ENCODE measurements at regions not wholly inside any gene's neighbourhood (a gene's known extent, or its start where the extent isn't known, plus 50 kb on each side); places are given as distances from the start of the nearest gene placed in this dataset.

DNA sequence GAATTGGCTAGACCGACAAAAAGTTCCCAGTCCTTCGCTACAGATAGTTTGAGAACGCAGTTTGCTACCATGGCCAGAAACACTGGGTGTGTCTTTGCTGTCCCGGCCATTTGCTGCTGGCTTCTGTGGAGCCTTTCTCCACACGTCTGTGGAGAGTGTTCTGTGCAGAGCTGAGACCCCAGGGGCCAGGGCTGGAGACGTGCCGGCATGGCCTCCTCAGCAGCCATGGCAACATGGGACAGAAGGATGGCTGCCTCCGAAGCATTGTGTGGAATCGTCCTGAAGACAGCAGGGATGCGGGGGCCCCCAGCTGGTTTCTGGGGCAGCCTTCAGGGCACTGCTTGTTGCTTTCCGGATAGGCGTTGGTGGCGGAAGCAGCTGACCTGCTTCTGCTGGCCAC lies 142.8 kb downstream of the GADD45G start:
- Histone ChIP-seq H3K9me3 (ENCODE audit: low read length) (no peaks in the 10 kb centered on the region), H3K36me3 (ENCODE audit: insufficient read depth, low read length) (no peaks in the 10 kb centered on the region), H3K9ac (ENCODE audit: low read length) (no peak overlapping the region), H3K79me2 (ENCODE audit: insufficient read depth, low read length) (no peaks in the 10 kb centered on the region), H3K4me3 (ENCODE audit: low read depth, low read length, poor library complexity, severe bottlenecking) (no peak overlapping the region), H3K9me2 (ENCODE audit: low read depth, low read length) (no peaks in the 10 kb centered on the region), H3K4me2 (ENCODE audit: low read length) (no peak overlapping the region), H3K27me3 (ENCODE audit: insufficient read depth, low read length) (no peaks in the 10 kb centered on the region), H2AFZ (ENCODE audit: low read length) (no peak overlapping the region), H3K27ac (ENCODE audit: low read depth, low read length, poor library complexity, severe bottlenecking) (no peak overlapping the region), H3K4me1 (ENCODE audit: insufficient read depth, low read length, severe bottlenecking) (no peaks in the 10 kb centered on the region), H3F3A (ENCODE audit: insufficient read depth, low read length) (no peaks in the 10 kb centered on the region), H4K20me1 (ENCODE audit: insufficient read depth, low read length) (no peaks in the 10 kb centered on the region)
- no peak for TF ChIP-seq EZH2 (IDR thresholded peaks at IDR 0.05; ENCODE audit: borderline replicate concordance, low read length)

DNA sequence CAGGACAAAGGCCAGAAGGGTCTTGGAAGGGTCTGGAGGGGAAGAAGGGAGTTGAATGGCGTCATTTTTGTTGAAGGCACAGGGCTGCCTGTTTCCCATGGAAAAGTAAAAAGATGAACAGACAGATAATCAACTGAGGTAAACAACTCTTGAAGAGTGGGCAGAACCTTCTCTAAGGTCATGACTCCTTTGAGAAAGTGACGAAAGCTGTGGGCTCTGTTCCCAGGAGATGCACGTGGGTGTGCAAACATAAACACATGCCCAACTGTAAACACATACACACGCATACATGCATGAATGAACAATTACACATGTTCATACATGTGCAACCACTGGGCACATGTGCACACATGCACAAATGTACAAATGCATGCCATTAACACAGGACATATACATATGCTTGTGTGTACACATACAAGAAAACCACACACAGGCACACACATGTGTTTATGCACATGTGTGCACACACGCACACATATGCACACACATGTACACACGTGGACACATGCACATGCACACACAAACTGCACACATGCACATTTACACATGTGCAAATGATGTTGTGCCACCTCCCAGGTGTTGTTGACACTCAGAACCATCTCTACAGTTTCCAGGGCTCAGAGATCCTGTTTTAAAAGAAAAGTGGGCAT lies 143.3 kb downstream of the GADD45G start:
- H3K79me2 ChIP-seq (ENCODE audit: insufficient read depth, low read length) = no peaks in the 10 kb centered on the region
- no peaks in the 10 kb centered on the region for H3K9me3 ChIP-seq (ENCODE audit: low read length)
- H3K9ac ChIP-seq (ENCODE audit: low read length) = no peak overlapping the region
- no peaks in the 10 kb centered on the region for H3K4me1 ChIP-seq (ENCODE audit: insufficient read depth, low read length, severe bottlenecking)
- no peak overlapping the region for H2AFZ ChIP-seq (ENCODE audit: low read length)
- TF ChIP-seq EZH2 (IDR thresholded peaks at IDR 0.05; ENCODE audit: borderline replicate concordance, low read length) = no peak
- TF ChIP-seq, protein P1, sequence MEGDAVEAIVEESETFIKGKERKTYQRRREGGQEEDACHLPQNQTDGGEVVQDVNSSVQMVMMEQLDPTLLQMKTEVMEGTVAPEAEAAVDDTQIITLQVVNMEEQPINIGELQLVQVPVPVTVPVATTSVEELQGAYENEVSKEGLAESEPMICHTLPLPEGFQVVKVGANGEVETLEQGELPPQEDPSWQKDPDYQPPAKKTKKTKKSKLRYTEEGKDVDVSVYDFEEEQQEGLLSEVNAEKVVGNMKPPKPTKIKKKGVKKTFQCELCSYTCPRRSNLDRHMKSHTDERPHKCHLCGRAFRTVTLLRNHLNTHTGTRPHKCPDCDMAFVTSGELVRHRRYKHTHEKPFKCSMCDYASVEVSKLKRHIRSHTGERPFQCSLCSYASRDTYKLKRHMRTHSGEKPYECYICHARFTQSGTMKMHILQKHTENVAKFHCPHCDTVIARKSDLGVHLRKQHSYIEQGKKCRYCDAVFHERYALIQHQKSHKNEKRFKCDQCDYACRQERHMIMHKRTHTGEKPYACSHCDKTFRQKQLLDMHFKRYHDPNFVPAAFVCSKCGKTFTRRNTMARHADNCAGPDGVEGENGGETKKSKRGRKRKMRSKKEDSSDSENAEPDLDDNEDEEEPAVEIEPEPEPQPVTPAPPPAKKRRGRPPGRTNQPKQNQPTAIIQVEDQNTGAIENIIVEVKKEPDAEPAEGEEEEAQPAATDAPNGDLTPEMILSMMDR (IDR thresholded peaks at IDR 0.05; ENCODE audit: low read length) = no peak
- no peaks in the 10 kb centered on the region for H4K20me1 ChIP-seq (ENCODE audit: insufficient read depth, low read length)
- no peak overlapping the region for H3K27ac ChIP-seq (ENCODE audit: low read depth, low read length, poor library complexity, severe bottlenecking)
- H3K4me3 ChIP-seq (ENCODE audit: low read depth, low read length, poor library complexity, severe bottlenecking) = no peak overlapping the region
- H3K36me3 ChIP-seq (ENCODE audit: insufficient read depth, low read length) = no peaks in the 10 kb centered on the region
- H3K9me2 ChIP-seq (ENCODE audit: low read depth, low read length) = no peaks in the 10 kb centered on the region
- no peaks in the 10 kb centered on the region for H3F3A ChIP-seq (ENCODE audit: insufficient read depth, low read length)
- H3K27me3 ChIP-seq (ENCODE audit: insufficient read depth, low read length) = no peaks in the 10 kb centered on the region
- H3K4me2 ChIP-seq (ENCODE audit: low read length) = no peak overlapping the region

DNA sequence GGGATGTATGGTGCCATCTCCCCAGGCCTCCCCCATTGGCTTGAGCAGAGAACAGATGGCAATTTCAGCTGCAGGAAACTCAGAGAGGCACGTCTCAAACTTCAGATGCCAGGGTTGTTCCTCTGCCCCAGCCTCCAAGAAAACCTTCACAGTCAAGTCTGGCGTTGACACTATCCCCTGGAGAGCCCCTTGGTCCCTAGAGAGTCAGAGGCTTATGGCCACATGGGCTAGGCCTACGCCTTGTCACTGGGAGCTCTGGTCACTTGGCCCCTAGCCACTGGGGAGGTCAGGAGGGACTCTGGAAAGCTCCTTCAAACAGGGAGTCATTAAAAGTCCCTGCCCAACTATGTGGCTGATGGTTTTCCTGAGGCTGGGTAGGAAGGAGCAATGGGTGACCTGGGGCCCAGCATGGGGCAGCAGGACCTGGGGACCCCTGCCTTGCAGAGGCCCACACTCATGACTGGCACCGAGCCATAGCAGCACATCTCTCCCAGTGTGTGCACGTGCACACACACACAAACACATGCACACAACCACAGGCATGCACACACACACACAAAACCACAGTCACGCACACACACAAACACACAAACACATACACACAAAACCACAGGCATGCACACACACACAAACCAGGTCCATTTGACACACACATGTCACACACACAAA lies 144.2 kb downstream of the GADD45G start:
- TF ChIP-seq EZH2 (IDR thresholded peaks at IDR 0.05; ENCODE audit: borderline replicate concordance, low read length) = no peak
- TF ChIP-seq, protein P1 (IDR thresholded peaks at IDR 0.05; ENCODE audit: low read length) = no peak
- Histone ChIP-seq H3K9ac (ENCODE audit: low read length) (no peak overlapping the region), H3K27me3 (ENCODE audit: insufficient read depth, low read length) (no peaks in the 10 kb centered on the region), H3K79me2 (ENCODE audit: insufficient read depth, low read length) (no peaks in the 10 kb centered on the region), H4K20me1 (ENCODE audit: insufficient read depth, low read length) (no peaks in the 10 kb centered on the region), H3K27ac (ENCODE audit: low read depth, low read length, poor library complexity, severe bottlenecking) (no peak overlapping the region), H3K36me3 (ENCODE audit: insufficient read depth, low read length) (no peaks in the 10 kb centered on the region), H3K4me3 (ENCODE audit: low read depth, low read length, poor library complexity, severe bottlenecking) (no peak overlapping the region), H3F3A (ENCODE audit: insufficient read depth, low read length) (no peaks in the 10 kb centered on the region), H3K9me2 (ENCODE audit: low read depth, low read length) (no peaks in the 10 kb centered on the region), H2AFZ (ENCODE audit: low read length) (no peak overlapping the region), H3K4me2 (ENCODE audit: low read length) (no peak overlapping the region), H3K4me1 (ENCODE audit: insufficient read depth, low read length, severe bottlenecking) (no peaks in the 10 kb centered on the region), H3K9me3 (ENCODE audit: low read length) (no peaks in the 10 kb centered on the region)

Data from OCI-LY1 (cell line).